ENCODE measurements at regions not wholly inside any gene's neighbourhood (a gene's known extent, or its start where the extent isn't known, plus 50 kb on each side); places are given as distances from the start of the nearest gene placed in this dataset.
A peak's percentile ranks its signal among the peaks of the same experiment; 100 is the strongest.

GRCh38 chr18:24850532-24850931 is 390.1 kb downstream of the HRH4 start:
- peak; percentile 8 for ATAC-seq
- no peak for DNase-seq (ENCODE audit: low spot score in 2 of 2)
- Mint-ChIP-seq H3K27ac (no peak overlapping the region), H3K9me3 (peaks cover 7% of the 10 kb centered on the region), H3K4me1 (no peaks in the 10 kb centered on the region), H3K36me3 (no peaks in the 10 kb centered on the region), H3K4me3 (no peak overlapping the region)

GRCh38 chr18:24853076-24853475 is 392.6 kb downstream of the HRH4 start:
- ATAC-seq = no peak
- Mint-ChIP-seq H3K9me3 (peaks cover 9% of the 10 kb centered on the region), H3K27ac (no peak overlapping the region), H3K36me3 (no peaks in the 10 kb centered on the region), H3K4me1 (no peaks in the 10 kb centered on the region), H3K4me3 (no peak overlapping the region)
- no peak for DNase-seq (ENCODE audit: low spot score in 2 of 2)

- H3K36me3 Mint-ChIP-seq = no peaks in the 10 kb centered on the region
- no peak overlapping the region for H3K27ac Mint-ChIP-seq
- H3K4me3 Mint-ChIP-seq = no peak overlapping the region
- ATAC-seq (no peak), DNase-seq (ENCODE audit: low spot score in 2 of 2) (no peak)
- H3K9me3 Mint-ChIP-seq = no peaks in the 10 kb centered on the region
- H3K4me1 Mint-ChIP-seq = no peaks in the 10 kb centered on the region
Measured at GRCh38 chr18:24860978-24861680, 400.7 kb downstream of the HRH4 start.

GRCh38 chr18:24862201-24862816 is 401.9 kb downstream of the HRH4 start:
- Mint-ChIP-seq H3K36me3 (no peaks in the 10 kb centered on the region), H3K9me3 (no peaks in the 10 kb centered on the region), H3K4me1 (no peaks in the 10 kb centered on the region), H3K4me3 (no peak overlapping the region), H3K27ac (no peak overlapping the region)
- no peak for DNase-seq (ENCODE audit: low spot score in 2 of 2)
- no peak for ATAC-seq

GRCh38 chr18:24868311-24868710 is 407.9 kb downstream of the HRH4 start:
- no peaks in the 10 kb centered on the region for H3K36me3 Mint-ChIP-seq
- no peak overlapping the region for H3K27ac Mint-ChIP-seq
- no peaks in the 10 kb centered on the region for H3K9me3 Mint-ChIP-seq
- ATAC-seq (no peak), DNase-seq (ENCODE audit: low spot score in 2 of 2) (no peak)
- no peaks in the 10 kb centered on the region for H3K4me1 Mint-ChIP-seq
- H3K4me3 Mint-ChIP-seq = no peak overlapping the region

GRCh38 chr18:24868760-24869237 is 408.4 kb downstream of the HRH4 start:
- Mint-ChIP-seq H3K9me3 (no peaks in the 10 kb centered on the region), H3K36me3 (no peaks in the 10 kb centered on the region), H3K4me1 (no peaks in the 10 kb centered on the region), H3K4me3 (no peak overlapping the region), H3K27ac (no peak overlapping the region)
- no peak for DNase-seq (ENCODE audit: low spot score in 2 of 2)
- ATAC-seq = no peak

- ATAC-seq (no peak), DNase-seq (ENCODE audit: low spot score in 2 of 2) (no peak)
- Mint-ChIP-seq H3K36me3 (no peaks in the 10 kb centered on the region), H3K9me3 (no peaks in the 10 kb centered on the region), H3K4me3 (no peak overlapping the region), H3K4me1 (no peaks in the 10 kb centered on the region), H3K27ac (no peak overlapping the region)
Measured at GRCh38 chr18:24869285-24869684, 408.8 kb downstream of the HRH4 start.

GRCh38 chr18:24875286-24875685 is 414.8 kb downstream of the HRH4 start:
- H3K4me3 Mint-ChIP-seq = no peak overlapping the region
- no peaks in the 10 kb centered on the region for H3K36me3 Mint-ChIP-seq
- H3K9me3 Mint-ChIP-seq = no peaks in the 10 kb centered on the region

GRCh38 chr18:24875777-24876176 is 415.3 kb downstream of the HRH4 start:
- no peak for ATAC-seq
- H3K4me1 Mint-ChIP-seq = no peaks in the 10 kb centered on the region
- H3K36me3 Mint-ChIP-seq = no peaks in the 10 kb centered on the region
- H3K9me3 Mint-ChIP-seq = no peaks in the 10 kb centered on the region
- no peak for DNase-seq (ENCODE audit: low spot score in 2 of 2)
- H3K4me3 Mint-ChIP-seq = no peak overlapping the region
- H3K27ac Mint-ChIP-seq = no peak overlapping the region

More at GRCh38 chr18:24875286-24875685, 414.8 kb downstream of the HRH4 start:
- Mint-ChIP-seq H3K4me1 (no peaks in the 10 kb centered on the region), H3K27ac (no peak overlapping the region)
- ATAC-seq = no peak
- no peak for DNase-seq (ENCODE audit: low spot score in 2 of 2)

- no peak overlapping the region for H3K4me3 Mint-ChIP-seq
- ATAC-seq (no peak), DNase-seq (ENCODE audit: low spot score in 2 of 2) (no peak)
- no peaks in the 10 kb centered on the region for H3K36me3 Mint-ChIP-seq
- H3K27ac Mint-ChIP-seq = no peak overlapping the region
- no peaks in the 10 kb centered on the region for H3K9me3 Mint-ChIP-seq
- no peaks in the 10 kb centered on the region for H3K4me1 Mint-ChIP-seq
Measured at GRCh38 chr18:24876266-24876665, 415.8 kb downstream of the HRH4 start.

GRCh38 chr18:24877066-24877465 is 416.6 kb downstream of the HRH4 start:
- no peak overlapping the region for H3K4me3 Mint-ChIP-seq
- no peaks in the 10 kb centered on the region for H3K9me3 Mint-ChIP-seq
- no peak for ATAC-seq

GRCh38 chr18:24877546-24877945 is 417.1 kb downstream of the HRH4 start:
- Mint-ChIP-seq H3K4me1 (no peaks in the 10 kb centered on the region), H3K4me3 (no peak overlapping the region), H3K36me3 (no peaks in the 10 kb centered on the region), H3K9me3 (no peaks in the 10 kb centered on the region), H3K27ac (no peak overlapping the region)
- DNase-seq (ENCODE audit: low spot score in 2 of 2) (no peak), ATAC-seq (no peak)

More at GRCh38 chr18:24877066-24877465, 416.6 kb downstream of the HRH4 start:
- no peaks in the 10 kb centered on the region for H3K36me3 Mint-ChIP-seq
- no peak overlapping the region for H3K27ac Mint-ChIP-seq
- DNase-seq (ENCODE audit: low spot score in 2 of 2) = no peak
- H3K4me1 Mint-ChIP-seq = no peaks in the 10 kb centered on the region

- no peaks in the 10 kb centered on the region for H3K36me3 Mint-ChIP-seq
- no peak for ATAC-seq
- no peak overlapping the region for H3K4me3 Mint-ChIP-seq
- H3K4me1 Mint-ChIP-seq = no peaks in the 10 kb centered on the region
- H3K9me3 Mint-ChIP-seq = no peaks in the 10 kb centered on the region
- H3K27ac Mint-ChIP-seq = no peak overlapping the region
- DNase-seq (ENCODE audit: low spot score in 2 of 2) = no peak
Measured at GRCh38 chr18:24878289-24878688, 417.9 kb downstream of the HRH4 start.

GRCh38 chr18:24885276-24885675 is 424.8 kb downstream of the HRH4 start:
- DNase-seq (ENCODE audit: low spot score in 2 of 2) = no peak
- Mint-ChIP-seq H3K36me3 (no peaks in the 10 kb centered on the region), H3K4me3 (no peak overlapping the region), H3K27ac (no peak overlapping the region), H3K4me1 (no peaks in the 10 kb centered on the region), H3K9me3 (peaks cover 4% of the 10 kb centered on the region)
- ATAC-seq = no peak

- H3K27ac Mint-ChIP-seq = no peak overlapping the region
- peaks cover 8% of the 10 kb centered on the region for H3K9me3 Mint-ChIP-seq
- ATAC-seq (no peak), DNase-seq (ENCODE audit: low spot score in 2 of 2) (no peak)
- no peak overlapping the region for H3K4me3 Mint-ChIP-seq
- no peaks in the 10 kb centered on the region for H3K4me1 Mint-ChIP-seq
- no peaks in the 10 kb centered on the region for H3K36me3 Mint-ChIP-seq
Measured at GRCh38 chr18:24894880-24895279, 434.4 kb downstream of the HRH4 start.

GRCh38 chr18:24897461-24897860 is 437.0 kb downstream of the HRH4 start:
- H3K36me3 Mint-ChIP-seq = no peaks in the 10 kb centered on the region
- no peak overlapping the region for H3K4me3 Mint-ChIP-seq
- H3K4me1 Mint-ChIP-seq = no peaks in the 10 kb centered on the region
- peaks cover 14% of the 10 kb centered on the region for H3K9me3 Mint-ChIP-seq
- DNase-seq (ENCODE audit: low spot score in 2 of 2) (no peak), ATAC-seq (no peak)
- H3K27ac Mint-ChIP-seq = no peak overlapping the region

Measured in stimulated activated effector memory CD8-positive, alpha-beta T cell treated with anti-CD3 and anti-CD28 coated beads, Interleukin-12 subunit alpha, Interleukin-12 subunit beta, amount 100 ng/mL, for 72 hours (primary cell).